Ureter (tissue), 1 donor: ENCODE measurements at regions not wholly inside any gene's neighbourhood (a gene's known extent, or its start where the extent isn't known, plus 50 kb on each side); places are given as distances from the start of the nearest gene placed in this dataset.
"Not testable (repeated sequence)": the region's sequence is repeated elsewhere in the genome, so short reads cannot be mapped to it uniquely, and the experiment has no call there.

Experiments
- DNase-seq: peaks from one replicate; pipeline ENCODE4 v3.0.0-alpha.2; 2020; ENCODE audit warnings: low spot score
- donor health status: DM: yes; HTN: yes; CAD: no.

DNA sequence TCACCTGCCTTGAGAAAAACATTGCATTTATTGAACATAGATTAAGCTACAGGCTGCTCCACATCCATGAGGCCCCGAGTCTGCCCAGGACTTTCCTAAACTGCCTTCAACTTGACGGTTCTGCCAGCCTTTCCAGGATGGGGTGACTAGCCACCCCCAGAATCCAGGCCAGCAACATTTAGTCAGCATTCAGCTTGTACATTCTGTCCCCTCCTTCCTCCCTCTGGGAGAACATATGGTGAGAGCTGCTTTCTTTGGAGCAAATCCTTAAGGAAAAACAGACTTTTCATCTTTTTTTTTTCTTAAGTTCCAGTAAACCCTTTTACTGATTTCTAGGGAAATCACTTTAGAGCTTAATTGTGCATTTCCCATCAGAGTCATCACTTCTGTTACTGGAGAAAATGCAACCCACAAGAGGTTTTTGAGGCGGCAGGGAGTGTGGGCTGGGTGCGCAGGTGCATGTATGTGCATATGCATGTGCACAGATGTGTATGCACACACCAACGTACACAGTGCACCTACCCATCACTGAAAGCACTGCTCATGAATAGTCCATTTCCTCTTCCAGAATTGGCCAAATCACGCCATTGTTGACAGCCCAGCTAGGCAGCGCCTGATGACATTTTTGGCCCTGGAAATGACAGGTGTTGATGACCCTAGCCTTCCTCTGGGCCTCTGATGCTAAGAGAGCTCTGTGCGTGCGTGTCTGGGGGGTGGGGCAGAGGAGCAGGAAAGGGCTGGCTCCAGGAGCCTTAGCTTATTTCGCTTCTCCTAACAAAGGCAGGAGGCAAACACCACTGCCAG is 145.6 kb downstream of the HSD17B3 start:
- no peak for DNase-seq

DNA sequence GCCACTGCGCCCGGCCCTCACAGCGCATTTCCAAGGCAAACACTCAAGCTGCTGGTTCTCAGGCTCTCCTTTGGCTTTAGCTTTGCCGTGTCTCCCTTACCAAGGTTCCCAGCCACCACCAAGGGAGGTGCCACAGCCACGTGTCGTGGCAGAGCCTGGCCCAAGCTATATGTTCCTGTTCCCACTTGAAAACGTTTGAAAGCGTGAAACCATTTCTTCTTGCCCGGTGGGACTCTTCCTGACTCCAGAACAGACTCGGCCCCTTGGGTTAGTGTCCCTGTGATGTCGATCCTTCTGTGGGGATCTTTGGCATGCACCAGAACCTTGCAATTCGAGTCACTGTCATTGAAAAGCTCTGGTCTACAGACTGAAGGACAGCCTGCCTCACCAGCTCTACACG is 147.9 kb downstream of the HSD17B3 start:
- no peak for DNase-seq

GRCh38 chr9:96152550-96152949 is 149.4 kb downstream of the HSD17B3 start:
- DNase-seq = no peak

DNA sequence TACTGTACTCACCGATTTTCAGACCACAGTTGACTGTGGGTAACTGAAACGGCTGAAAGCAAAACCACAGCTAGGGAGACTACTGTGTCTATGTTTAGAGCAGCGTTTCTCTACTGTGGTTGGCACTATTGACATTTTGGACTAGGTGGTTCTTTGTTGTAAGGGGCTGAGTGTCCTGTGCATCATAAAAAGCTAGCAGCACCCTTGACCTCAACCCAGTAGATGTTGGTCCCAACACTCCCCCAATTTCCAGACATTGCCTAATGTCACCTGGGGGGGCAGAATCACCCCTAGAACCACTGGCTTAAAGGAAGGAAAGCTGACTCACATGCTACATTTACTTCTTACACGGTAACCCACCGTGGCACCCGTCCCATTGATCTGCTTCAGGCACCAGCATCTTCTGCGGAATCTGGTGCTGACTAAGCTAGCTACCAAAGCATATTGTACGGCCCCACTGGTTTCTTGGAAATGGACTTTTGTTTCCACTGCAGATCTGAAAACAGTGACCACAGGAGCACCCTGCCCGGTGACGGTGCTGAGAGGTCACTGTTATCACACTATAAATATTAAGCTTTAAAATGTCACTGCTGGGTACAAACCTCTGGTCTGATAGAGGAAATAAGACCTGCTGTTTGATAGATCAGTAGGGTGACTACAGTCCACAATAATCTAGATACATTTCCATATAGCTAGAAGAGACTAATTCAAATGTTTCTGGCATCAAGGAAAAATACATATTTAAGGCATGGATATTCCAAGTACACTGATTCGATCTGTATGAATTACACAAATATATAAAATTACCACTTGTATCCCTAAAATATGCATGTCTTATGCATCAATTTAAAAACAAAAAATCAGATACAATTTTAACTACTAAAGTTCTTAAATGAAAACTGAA is 151.4 kb downstream of the HSD17B3 start:
- no peak for DNase-seq

DNA sequence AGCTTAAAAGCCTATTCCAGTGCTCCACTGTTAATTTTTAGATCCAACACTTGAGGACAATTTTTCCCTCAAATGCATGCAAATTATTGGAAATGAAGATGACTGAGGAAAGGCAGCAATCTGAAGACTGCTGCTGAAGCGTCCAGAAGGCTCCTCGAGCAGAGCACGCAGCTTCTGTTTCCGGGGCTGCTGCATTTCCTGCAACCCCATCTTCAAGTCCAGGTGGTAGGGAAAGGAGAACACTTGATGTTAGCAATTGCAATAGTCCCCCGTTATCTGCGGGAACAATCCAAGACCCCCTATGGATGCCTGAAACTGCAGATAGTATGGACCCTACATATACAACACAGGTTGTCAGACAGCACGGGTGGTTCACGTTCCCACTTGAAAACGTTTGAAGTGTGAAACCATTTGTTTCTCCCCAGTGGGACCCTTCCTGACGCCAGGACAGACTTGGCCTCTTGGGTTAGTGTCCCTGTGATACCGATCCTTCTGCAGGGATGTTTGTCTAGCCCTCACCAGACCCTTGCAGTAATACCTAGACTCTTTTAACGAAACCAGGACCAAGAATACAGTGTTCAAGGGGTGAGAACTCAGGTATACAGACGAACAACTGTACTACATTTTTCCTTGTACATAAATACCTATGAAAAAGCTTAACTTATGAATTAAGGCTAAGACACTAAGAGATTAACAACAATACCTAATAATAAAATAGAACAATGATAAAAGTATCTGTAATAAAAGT is 152.3 kb downstream of the HSD17B3 start:
- DNase-seq = no peak

GRCh38 chr9:96148634-96149532 is 153.1 kb downstream of the HSD17B3 start:
- no peak for DNase-seq

- not testable (repeated sequence) for DNase-seq
Measured at GRCh38 chr9:96147029-96147428, 154.9 kb downstream of the HSD17B3 start.

DNA sequence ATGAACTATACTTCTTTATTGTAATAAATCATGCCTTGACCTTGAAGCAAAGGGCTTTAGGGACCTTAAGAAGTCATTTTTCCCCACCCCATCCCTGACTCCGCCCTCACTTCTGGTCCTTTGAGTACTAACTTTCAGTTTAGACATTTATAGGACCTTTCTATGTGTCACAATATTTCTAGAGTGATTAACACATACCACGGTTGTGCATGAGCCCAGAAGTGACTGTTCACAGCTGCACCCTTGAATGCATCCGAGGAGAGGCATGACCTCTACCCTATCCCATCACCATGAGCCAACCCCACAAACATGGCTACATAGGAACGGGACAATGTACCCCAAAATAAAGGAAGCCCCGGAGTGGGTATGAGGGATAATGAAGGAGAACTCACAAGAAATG is 160.3 kb downstream of the HSD17B3 start:
- no peak for DNase-seq

GRCh38 chr9:96141128-96141474 is 160.9 kb downstream of the HSD17B3 start:
- no peak for DNase-seq

GRCh38 chr9:96140296-96141127 is 161.5 kb downstream of the HSD17B3 start:
- DNase-seq = no peak

GRCh38 chr9:96139592-96140295 is 162.2 kb downstream of the HSD17B3 start:
- DNase-seq = peak; percentile 81

DNA sequence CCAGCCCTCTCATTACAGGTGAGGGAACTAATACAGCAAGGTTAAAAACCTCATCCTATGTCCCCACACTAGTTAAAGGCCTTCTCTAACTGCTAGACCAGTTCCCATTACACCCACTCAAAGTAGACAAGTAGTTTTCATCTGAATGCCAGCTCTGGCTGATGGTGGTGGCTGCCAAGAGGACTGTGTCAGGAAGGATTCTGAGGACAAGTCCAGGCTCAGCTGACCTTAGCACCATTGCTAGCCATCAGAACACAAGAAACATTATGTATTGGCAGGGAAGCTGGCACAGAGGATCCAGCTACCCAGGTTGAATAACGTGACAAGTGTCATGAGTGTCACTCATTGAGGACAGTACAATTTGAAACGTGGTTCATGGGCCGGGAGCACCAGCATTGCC is 163.4 kb downstream of the HSD17B3 start:
- no peak for DNase-seq

DNA sequence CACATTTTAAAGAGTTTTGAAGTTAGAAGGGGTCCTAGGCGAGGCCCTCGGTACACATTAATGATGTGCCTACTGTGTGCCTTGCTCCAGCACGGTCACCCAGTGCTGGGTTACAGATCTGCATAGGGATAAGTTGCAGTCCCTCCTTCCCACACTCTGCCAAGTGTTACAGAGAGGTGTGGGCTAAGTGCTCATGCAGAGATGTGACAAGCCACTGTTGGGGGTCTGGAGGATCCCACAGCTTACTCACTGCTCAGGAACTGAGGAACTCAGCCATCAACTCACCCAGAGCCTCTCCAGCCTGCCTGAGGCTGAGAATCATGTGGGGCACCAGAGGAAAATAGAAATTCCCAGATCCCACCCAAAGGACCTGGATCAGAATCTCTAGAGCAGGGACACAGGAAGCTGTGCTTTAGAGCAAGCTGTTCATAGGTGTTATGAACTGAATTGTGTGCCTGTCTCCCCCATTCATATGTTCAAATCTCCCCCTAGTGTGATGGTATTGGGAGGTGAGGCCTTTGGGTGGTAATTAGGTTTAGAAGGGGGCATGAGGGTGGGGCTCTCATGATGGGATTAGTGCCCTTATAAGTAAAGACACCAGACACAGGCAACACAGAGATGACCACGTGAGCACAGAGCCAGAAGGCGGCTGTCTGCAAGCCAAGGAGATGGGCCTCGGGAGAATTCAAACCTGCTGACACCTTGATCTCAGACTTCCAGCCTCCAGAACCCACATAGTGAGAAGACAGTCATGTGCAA is 164.1 kb downstream of the HSD17B3 start:
- no peak for DNase-seq

- peak; percentile 81 for DNase-seq
Measured at GRCh38 chr9:96136992-96137670, 164.8 kb downstream of the HSD17B3 start.

- DNase-seq = no peak
Measured at GRCh38 chr9:96135753-96136290, 166.2 kb downstream of the HSD17B3 start.

- no peak for DNase-seq
Measured at GRCh38 chr9:96135076-96135752, 166.8 kb downstream of the HSD17B3 start.

DNA sequence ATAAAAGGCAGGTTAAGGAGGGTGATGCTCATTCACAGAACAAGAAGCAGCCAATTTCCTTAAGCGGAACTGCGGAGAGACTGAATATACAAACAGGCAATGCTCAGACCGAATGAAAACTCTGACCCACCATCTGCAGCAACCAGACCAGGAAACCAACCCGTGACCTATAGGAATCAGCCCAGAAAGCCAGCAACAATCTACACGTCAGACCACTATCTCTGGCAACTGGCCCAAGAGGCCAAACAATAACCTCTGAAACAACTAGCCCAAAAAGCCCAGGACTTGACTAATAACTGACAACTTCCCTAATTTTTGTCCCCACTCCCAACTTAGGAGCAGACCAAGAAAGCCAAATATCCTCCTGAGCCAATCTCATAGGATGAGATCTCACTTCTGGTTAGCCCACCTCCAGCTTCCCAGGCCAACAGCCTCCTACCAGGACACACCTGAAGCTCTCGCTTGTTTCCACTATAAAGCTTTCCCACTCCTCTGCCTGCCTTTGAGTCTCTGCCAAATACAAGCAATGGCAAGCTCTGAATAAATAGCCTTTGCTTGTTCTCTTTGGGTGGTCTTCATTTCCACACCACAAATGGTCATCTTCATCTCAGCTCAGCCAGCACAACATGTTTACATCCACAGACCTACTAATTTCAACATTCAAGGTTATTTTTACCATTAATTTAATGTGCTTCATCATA is 168.5 kb downstream of the HSD17B3 start:
- no peak for DNase-seq
